Liver (tissue), 8 donors: ENCODE measurements at regions not wholly inside any gene's neighbourhood (a gene's known extent, or its start where the extent isn't known, plus 50 kb on each side); places are given as distances from the start of the nearest gene placed in this dataset.

ENCODE experiments used
- DNase-seq: peaks from one replicate; pipeline ENCODE4 v3.0.0-alpha.2; 2017; ENCODE audit warnings: low spot score
- H3K27ac ChIP-seq, 2 donors: one replicate each; pipeline ENCODE4 v1.7.0; 2013; ENCODE audit warnings: inconsistent platforms in 2 of 2, low read length in 2 of 2, control low read depth in 1 of 2, low read depth in 1 of 2, mild to moderate bottlenecking in 1 of 2
- H3K27me3 ChIP-seq, 4 donors: one replicate each; pipeline versions ENCODE4 v1.6.1 to v1.7.0; 2013; ENCODE audit warnings: low read length in 3 of 4, inconsistent platforms in 1 of 4, mild to moderate bottlenecking in 1 of 4, moderate library complexity in 1 of 4; ENCODE audit not compliant: control insufficient read depth in 4 of 4, insufficient read depth in 4 of 4
- H3K36me3 ChIP-seq, 4 donors: one replicate each; pipeline versions ENCODE4 v1.6.1 to v1.7.0; 2013; ENCODE audit warnings: low read length in 3 of 4, mild to moderate bottlenecking in 3 of 4, low read depth in 1 of 4, moderate library complexity in 1 of 4; ENCODE audit not compliant: control insufficient read depth in 4 of 4, insufficient read depth in 3 of 4
- H3K4me1 ChIP-seq, 4 donors: one replicate each; pipeline versions ENCODE4 v1.6.1 to v1.7.0; 2013; ENCODE audit warnings: low read length in 3 of 4, mild to moderate bottlenecking in 3 of 4, moderate library complexity in 1 of 4; ENCODE audit not compliant: control insufficient read depth in 4 of 4, insufficient read depth in 4 of 4
- H3K4me3 ChIP-seq, 3 donors: one replicate each; pipeline versions ENCODE4 v1.6.1 to v1.7.0; 2013; ENCODE audit warnings: low read length in 3 of 3, control low read depth in 1 of 3, low read depth in 1 of 3, mild to moderate bottlenecking in 1 of 3
- H3K9ac ChIP-seq, 2 donors: one replicate each; pipeline ENCODE4 v1.7.0; 2013; ENCODE audit warnings: low read length in 2 of 2, mild to moderate bottlenecking in 2 of 2, moderate library complexity in 2 of 2, control low read depth in 1 of 2, low read depth in 1 of 2
- H3K9me3 ChIP-seq, 4 donors: one replicate each; pipeline versions ENCODE4 v1.6.1 to v1.7.0; 2013; ENCODE audit warnings: low read length in 3 of 4; ENCODE audit not compliant: control insufficient read depth in 4 of 4
- EGR1 ChIP-seq, 2 donors: IDR thresholded peaks; 2 replicates each; pipeline ENCODE4 v1.6.1; 2016 to 2018; ENCODE audit warnings: antibody characterized with exemption in 2 of 2, low read depth in 2 of 2
- FOXA1 ChIP-seq: IDR thresholded peaks from 2 replicates; pipeline ENCODE4 v1.6.1; 2016; ENCODE audit warnings: antibody characterized with exemption
- FOXA2 ChIP-seq: IDR thresholded peaks from 2 replicates; pipeline ENCODE4 v1.6.1; 2016; ENCODE audit warnings: antibody characterized with exemption
- GABPA ChIP-seq, 2 donors: IDR thresholded peaks in 1 of 2; conservative IDR thresholded peaks in 1 of 2; 2 replicates each; pipeline ENCODE4 v1.6.1; 2016; ENCODE audit warnings: antibody characterized with exemption in 2 of 2, mild to moderate bottlenecking in 1 of 2, moderate library complexity in 1 of 2
- HNF4A ChIP-seq, 2 donors: conservative IDR thresholded peaks; 2 replicates each; pipeline ENCODE4 v1.6.1; 2016; ENCODE audit warnings: antibody characterized with exemption in 2 of 2, mild to moderate bottlenecking in 2 of 2
- HNF4G ChIP-seq: IDR thresholded peaks from 2 replicates; pipeline ENCODE4 v1.6.1; 2016; ENCODE audit warnings: antibody characterized with exemption
- JUND ChIP-seq, 2 donors: IDR thresholded peaks; 2 replicates each; pipeline ENCODE4 v1.6.1; 2016; ENCODE audit warnings: antibody characterized with exemption in 2 of 2
- NR2F2 ChIP-seq: IDR thresholded peaks from 2 replicates; pipeline ENCODE4 v1.6.1; 2016; ENCODE audit warnings: antibody characterized with exemption
- RAD21 ChIP-seq, 2 donors: IDR thresholded peaks; 2 replicates each; pipeline ENCODE4 v1.6.1; 2016; ENCODE audit warnings: antibody characterized with exemption in 2 of 2, mild to moderate bottlenecking in 2 of 2
- REST ChIP-seq: IDR thresholded peaks from 2 replicates; pipeline ENCODE4 v1.6.1; 2016; ENCODE audit warnings: antibody characterized with exemption, mild to moderate bottlenecking
- RXRA ChIP-seq, 2 donors: IDR thresholded peaks; 2 replicates each; pipeline ENCODE4 v1.6.1; 2017 to 2018; ENCODE audit warnings: antibody characterized with exemption in 2 of 2, mild to moderate bottlenecking in 1 of 2
- SP1 ChIP-seq: IDR thresholded peaks from 2 replicates; pipeline ENCODE4 v1.6.1; 2018; ENCODE audit warnings: antibody characterized with exemption, mild to moderate bottlenecking
- TAF1 ChIP-seq: conservative IDR thresholded peaks from 2 replicates; pipeline ENCODE4 v1.6.1; 2016; ENCODE audit warnings: antibody characterized with exemption, mild to moderate bottlenecking
- YY1 ChIP-seq: IDR thresholded peaks from 2 replicates; pipeline ENCODE4 v1.6.1; 2016; ENCODE audit warnings: antibody characterized with exemption, mild to moderate bottlenecking
- ZBTB33 ChIP-seq: IDR thresholded peaks from 2 replicates; pipeline ENCODE4 v1.6.1; 2016; ENCODE audit warnings: antibody characterized with exemption
- WGBS: extraction: QIAGEN DNeasy Blood & Tissue Kit; methylation state at CpG from one replicate; pipeline ENCODE4 v1.1.7; 2013; 5-methylcytosine and 5-hydroxymethylcytosine counted together
- TF ChIP-seq, protein P1 (sequence below): IDR thresholded peaks from 2 replicates; pipeline ENCODE4 v1.6.1; 2016; ENCODE audit warnings: antibody characterized with exemption
- TF ChIP-seq, protein P2 (sequence below): fragments of 150-350 bp; IDR thresholded peaks from 2 replicates; pipeline ENCODE4 v1.5.1; 2017; ENCODE audit warnings: improper control_type of control experiment, low read depth, low read length; ENCODE audit not compliant: missing input control
- TF ChIP-seq, protein P3 (sequence below): IDR thresholded peaks from 2 replicates; pipeline ENCODE4 v1.6.1; 2016; ENCODE audit warnings: antibody characterized with exemption
- donor health status: healthy.
- donor health status: healthy.
- donor health status: healthy.
- donor health status: healthy.
- donor health status: healthy.

DNA sequence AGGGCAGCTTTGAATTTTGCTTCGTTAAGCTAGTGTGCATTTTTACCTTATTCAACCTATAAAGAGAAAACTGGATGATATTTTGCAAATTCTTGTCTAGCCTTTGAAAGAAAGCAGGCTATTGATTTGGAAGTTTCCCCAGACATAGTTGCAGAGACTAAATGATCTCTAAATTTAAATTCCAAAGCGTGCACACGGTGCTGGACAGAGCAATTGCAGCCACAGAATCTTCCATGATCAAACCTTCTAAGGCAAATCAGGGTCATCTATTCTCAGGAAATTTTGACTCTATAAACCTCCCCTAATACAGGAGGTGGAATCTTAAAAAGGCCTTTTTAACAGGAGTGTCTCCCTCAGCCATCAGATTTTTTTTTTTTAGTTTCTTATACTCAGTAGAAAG, 159.9 kb downstream of the MDFIC start:
- Histone ChIP-seq H3K27me3 (no peaks in the 10 kb centered on the region), H3K9me3 (no peaks in the 10 kb centered on the region), H3K27ac (no peak overlapping the region), H3K4me3 (no peak overlapping the region), H3K36me3 (no peaks in the 10 kb centered on the region), H3K4me1 (peaks cover 0 to 4% (median under 1%) of the 10 kb centered on the region in 4 donors), H3K9ac (no peak overlapping the region)
- DNase-seq, result no peak
- 92% methylated on average over 3 of the region's 3 CpGs for WGBS
- TF ChIP-seq RAD21 (IDR thresholded peaks at IDR 0.05), result no peak
- TF ChIP-seq, protein P1, sequence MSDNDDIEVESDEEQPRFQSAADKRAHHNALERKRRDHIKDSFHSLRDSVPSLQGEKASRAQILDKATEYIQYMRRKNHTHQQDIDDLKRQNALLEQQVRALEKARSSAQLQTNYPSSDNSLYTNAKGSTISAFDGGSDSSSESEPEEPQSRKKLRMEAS, result no peak
- TF ChIP-seq TAF1, result no peak
- no peak for TF ChIP-seq GABPA (IDR thresholded peaks at IDR 0.05 in 1 of 2, conservative IDR thresholded peaks at IDR 0.05 in 1 of 2)
- no peak for TF ChIP-seq REST
- no peak for TF ChIP-seq RXRA (IDR thresholded peaks at IDR 0.05)
- TF ChIP-seq EGR1 (IDR thresholded peaks at IDR 0.05; ENCODE audit: low read depth in 2 of 2), result no peak
- no peak for TF ChIP-seq SP1

DNA sequence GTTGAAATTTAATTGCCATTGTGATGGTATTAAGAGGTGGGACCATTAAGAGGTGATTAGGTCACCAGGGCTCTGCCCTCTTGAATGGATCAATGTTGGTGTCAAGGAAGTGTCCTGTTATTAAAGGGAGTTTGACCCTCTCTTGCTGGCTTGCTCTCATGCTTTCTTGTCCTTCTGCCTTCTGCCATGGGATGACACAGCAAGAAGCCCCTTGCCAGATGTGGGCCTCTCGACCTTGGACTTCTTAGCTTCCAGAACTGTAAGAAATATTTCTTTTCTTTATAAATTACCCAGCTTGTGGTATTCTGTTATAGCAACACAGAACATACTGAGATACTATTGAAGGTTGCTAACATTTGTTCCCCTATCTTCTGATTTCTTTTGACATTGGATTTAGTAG, 157.0 kb downstream of the MDFIC start:
- H3K9ac ChIP-seq, result no peak overlapping the region
- H3K27ac ChIP-seq, result no peak overlapping the region
- no peaks in the 10 kb centered on the region for H3K4me1 ChIP-seq
- H3K4me3 ChIP-seq, result no peak overlapping the region
- WGBS, result 79% methylated on average over 1 of the region's 1 CpG
- H3K9me3 ChIP-seq, result no peaks in the 10 kb centered on the region
- TF ChIP-seq ZBTB33 (no peak), FOXA2 (no peak), HNF4A (conservative IDR thresholded peaks at IDR 0.05) (no peak), REST (no peak), TAF1 (no peak), JUND (IDR thresholded peaks at IDR 0.05) (no peak), YY1 (no peak), GABPA (IDR thresholded peaks at IDR 0.05 in 1 of 2, conservative IDR thresholded peaks at IDR 0.05 in 1 of 2) (no peak), SP1 (no peak), FOXA1 (no peak), HNF4G (no peak), NR2F2 (no peak), EGR1 (IDR thresholded peaks at IDR 0.05; ENCODE audit: low read depth in 2 of 2) (no peak), RXRA (IDR thresholded peaks at IDR 0.05) (no peak)
- TF ChIP-seq, protein P2, sequence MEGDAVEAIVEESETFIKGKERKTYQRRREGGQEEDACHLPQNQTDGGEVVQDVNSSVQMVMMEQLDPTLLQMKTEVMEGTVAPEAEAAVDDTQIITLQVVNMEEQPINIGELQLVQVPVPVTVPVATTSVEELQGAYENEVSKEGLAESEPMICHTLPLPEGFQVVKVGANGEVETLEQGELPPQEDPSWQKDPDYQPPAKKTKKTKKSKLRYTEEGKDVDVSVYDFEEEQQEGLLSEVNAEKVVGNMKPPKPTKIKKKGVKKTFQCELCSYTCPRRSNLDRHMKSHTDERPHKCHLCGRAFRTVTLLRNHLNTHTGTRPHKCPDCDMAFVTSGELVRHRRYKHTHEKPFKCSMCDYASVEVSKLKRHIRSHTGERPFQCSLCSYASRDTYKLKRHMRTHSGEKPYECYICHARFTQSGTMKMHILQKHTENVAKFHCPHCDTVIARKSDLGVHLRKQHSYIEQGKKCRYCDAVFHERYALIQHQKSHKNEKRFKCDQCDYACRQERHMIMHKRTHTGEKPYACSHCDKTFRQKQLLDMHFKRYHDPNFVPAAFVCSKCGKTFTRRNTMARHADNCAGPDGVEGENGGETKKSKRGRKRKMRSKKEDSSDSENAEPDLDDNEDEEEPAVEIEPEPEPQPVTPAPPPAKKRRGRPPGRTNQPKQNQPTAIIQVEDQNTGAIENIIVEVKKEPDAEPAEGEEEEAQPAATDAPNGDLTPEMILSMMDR, result no peak
- TF ChIP-seq, protein P1, result no peak
- TF ChIP-seq, protein P3, sequence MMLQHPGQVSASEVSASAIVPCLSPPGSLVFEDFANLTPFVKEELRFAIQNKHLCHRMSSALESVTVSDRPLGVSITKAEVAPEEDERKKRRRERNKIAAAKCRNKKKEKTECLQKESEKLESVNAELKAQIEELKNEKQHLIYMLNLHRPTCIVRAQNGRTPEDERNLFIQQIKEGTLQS, result no peak
- no peaks in the 10 kb centered on the region for H3K36me3 ChIP-seq
- DNase-seq, result no peak
- H3K27me3 ChIP-seq, result no peaks in the 10 kb centered on the region
